GM19452 (cell line): ENCODE measurements at regions not wholly inside any gene's neighbourhood (a gene's known extent, or its start where the extent isn't known, plus 50 kb on each side); places are given as distances from the start of the nearest gene placed in this dataset.

Source experiments
- ATAC-seq: cut with Tn5 transposase; IDR thresholded peaks from one replicate; pipeline ENCODE4 v1.9.1; 2021; ENCODE audit not compliant: unreplicated experiment

GRCh38 chr13:39892721-39893685 lies 237.5 kb downstream of the COG6 start:
- no peak for ATAC-seq

- no peak for ATAC-seq
Measured at GRCh38 chr13:39893808-39894207, 238.3 kb downstream of the COG6 start.

GRCh38 chr13:39894586-39894985 lies 239.1 kb downstream of the COG6 start:
- ATAC-seq: no peak

GRCh38 chr13:39895254-39895653 lies 239.8 kb downstream of the COG6 start:
- ATAC-seq: no peak

GRCh38 chr13:39897636-39898035 lies 242.2 kb downstream of the COG6 start:
- no peak for ATAC-seq

GRCh38 chr13:39900106-39900750 lies 244.8 kb downstream of the COG6 start:
- ATAC-seq: no peak

DNA sequence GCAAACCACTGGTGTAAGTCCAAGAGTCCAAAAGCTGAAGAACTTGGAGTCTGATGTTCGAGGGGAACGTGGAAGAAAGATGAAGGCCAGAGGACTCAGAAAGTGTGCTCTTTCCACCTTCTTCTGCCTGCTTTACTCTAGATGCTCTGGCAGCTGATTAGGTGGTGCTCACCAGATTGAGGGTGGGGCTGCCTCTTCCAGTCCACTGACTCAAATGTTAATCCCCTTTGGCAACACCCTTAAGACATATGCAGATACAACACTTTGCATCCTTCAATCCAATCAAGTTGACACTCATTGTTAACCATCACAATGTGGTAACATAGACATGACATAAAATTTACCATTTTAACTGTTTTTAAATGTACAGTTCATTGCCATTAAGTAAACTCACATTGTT lies 249.5 kb downstream of the COG6 start:
- no peak for ATAC-seq

DNA sequence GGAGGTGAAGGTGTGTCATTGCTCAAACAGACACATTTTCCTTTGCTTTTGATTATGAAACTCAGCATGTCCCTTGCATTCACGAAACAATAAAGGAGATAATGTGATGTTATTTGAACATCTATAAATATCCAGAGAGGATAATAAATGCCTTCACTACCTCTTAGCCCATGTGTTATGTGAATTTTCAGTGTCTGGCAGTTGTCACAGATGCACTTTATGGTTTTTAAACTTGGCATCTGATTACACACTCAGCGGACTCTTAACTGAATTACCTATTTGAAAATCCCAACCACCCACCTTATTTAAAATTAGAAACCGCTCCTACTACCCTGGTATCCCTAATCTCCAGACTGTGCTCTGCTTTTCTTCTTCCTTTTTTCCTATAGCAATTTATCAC lies 254.2 kb downstream of the COG6 start:
- no peak for ATAC-seq

- no peak for ATAC-seq
Measured at GRCh38 chr13:39910041-39910440, 254.6 kb downstream of the COG6 start.

- ATAC-seq: no peak
Measured at GRCh38 chr13:39910833-39911232, 255.4 kb downstream of the COG6 start.

GRCh38 chr13:39913339-39913738 lies 257.9 kb downstream of the COG6 start:
- no peak for ATAC-seq

GRCh38 chr13:39913928-39914327 lies 258.5 kb downstream of the COG6 start:
- no peak for ATAC-seq

- no peak for ATAC-seq
Measured at GRCh38 chr13:39915418-39915817, 260.0 kb downstream of the COG6 start.

DNA sequence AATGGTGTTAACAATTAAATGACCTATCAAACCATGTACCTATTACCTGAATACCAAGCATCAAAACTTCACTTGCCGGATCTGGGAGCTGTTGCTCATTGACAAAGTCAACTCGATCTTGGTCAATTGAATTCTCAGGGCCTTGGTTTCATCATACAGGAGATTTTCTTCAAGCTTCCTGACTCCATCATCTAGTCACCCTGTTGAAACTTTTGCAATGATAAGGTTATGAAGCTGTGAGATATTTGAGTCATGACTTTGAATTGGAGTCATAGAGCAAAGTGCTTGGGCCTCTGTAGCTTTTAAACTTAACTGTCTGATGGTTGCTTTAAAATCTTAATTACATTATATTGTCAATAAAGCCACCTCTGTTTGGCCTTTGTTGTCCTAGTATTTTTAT lies 260.9 kb downstream of the COG6 start:
- no peak for ATAC-seq

- ATAC-seq: no peak
Measured at GRCh38 chr13:39918620-39919236, 263.3 kb downstream of the COG6 start.

DNA sequence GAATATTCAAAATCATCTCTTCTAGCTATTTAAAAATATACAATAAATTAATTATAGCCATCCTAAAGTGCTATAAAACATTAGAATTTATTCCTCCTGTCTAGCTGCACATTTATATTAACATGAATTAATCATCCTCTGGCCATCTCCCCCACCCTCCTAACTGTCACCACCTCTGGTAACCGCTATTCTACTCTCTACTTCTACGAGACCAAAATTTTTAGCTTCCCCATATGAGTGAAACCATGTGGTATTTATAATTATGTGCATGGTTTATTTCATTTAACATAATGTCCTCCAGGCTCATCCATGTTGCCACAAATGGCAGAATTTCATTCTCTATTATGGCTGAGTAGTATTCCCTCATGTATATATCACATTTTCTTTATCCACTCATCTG lies 265.2 kb downstream of the COG6 start:
- no peak for ATAC-seq

DNA sequence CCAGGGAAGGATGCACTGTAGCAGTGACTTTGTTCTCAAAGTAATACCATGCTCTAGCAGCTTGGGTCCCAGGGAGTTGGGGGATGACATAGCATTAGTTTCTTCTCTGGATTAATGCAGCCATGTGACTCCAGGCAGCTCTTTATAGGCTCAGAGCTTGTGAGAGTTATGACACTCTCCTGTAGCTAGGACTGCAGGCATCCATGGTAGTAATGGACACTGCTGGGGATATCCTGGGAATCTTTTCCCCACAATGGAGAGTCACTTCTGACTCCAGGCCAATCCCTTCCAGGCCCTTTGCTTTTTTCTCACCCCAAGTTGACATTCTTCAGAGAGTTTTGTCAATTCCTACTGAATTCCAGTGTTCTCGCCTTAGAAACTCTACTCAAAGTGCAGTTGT lies 270.9 kb downstream of the COG6 start:
- ATAC-seq: no peak

GRCh38 chr13:39928261-39928660 lies 272.8 kb downstream of the COG6 start:
- no peak for ATAC-seq

GRCh38 chr13:39929583-39929982 lies 274.1 kb downstream of the COG6 start:
- no peak for ATAC-seq

GRCh38 chr13:39930060-39930459 lies 274.6 kb downstream of the COG6 start:
- no peak for ATAC-seq

- ATAC-seq: no peak
Measured at GRCh38 chr13:39930544-39931444, 275.3 kb downstream of the COG6 start.
